ENCODE measurements at regions not wholly inside any gene's neighbourhood (a gene's known extent, or its start where the extent isn't known, plus 50 kb on each side); places are given as distances from the start of the nearest gene placed in this dataset.

GRCh38 chrX:1741816-1742394 lies 127.0 kb downstream of the ASMT start:
- no peaks in the 10 kb centered on the region for H3K27me3 ChIP-seq
- no peak for TF ChIP-seq POLR2A (IDR thresholded peaks at IDR 0.05)
- intact Hi-C loops (cut with DNase I): no loop called here
- H3K27ac ChIP-seq: no peak overlapping the region
- no peaks in the 10 kb centered on the region for H3K4me1 ChIP-seq
- WGBS, 2 donors: 65 to 66% methylated on average over 11 of the region's 11 CpGs
- no peak overlapping the region for H3K4me3 ChIP-seq (replicated peaks in 1 of 3)
- DNase-seq: no peak
- H3K9me3 ChIP-seq: no peaks in the 10 kb centered on the region
- H3K36me3 ChIP-seq: no peaks in the 10 kb centered on the region

- intact Hi-C loops (cut with DNase I): no loop called here
- H3K27me3 ChIP-seq: no peaks in the 10 kb centered on the region
- no peaks in the 10 kb centered on the region for H3K4me1 ChIP-seq
- no peaks in the 10 kb centered on the region for H3K9me3 ChIP-seq
- no peak for TF ChIP-seq CTCF (IDR thresholded peaks at IDR 0.05)
- TF ChIP-seq POLR2A (IDR thresholded peaks at IDR 0.05): no peak
- no peak overlapping the region for H3K4me3 ChIP-seq (replicated peaks in 1 of 3)
- H3K27ac ChIP-seq: no peak overlapping the region
- DNase-seq: no peak
- no peaks in the 10 kb centered on the region for H3K36me3 ChIP-seq
- WGBS, 2 donors: 59 to 69% methylated on average over 4 of the region's 4 CpGs
Measured at GRCh38 chrX:1743105-1743504, 128.2 kb downstream of the ASMT start.

GRCh38 chrX:1743663-1744062 lies 128.8 kb downstream of the ASMT start:
- H3K36me3 ChIP-seq: no peaks in the 10 kb centered on the region
- DNase-seq: no peak
- no peak overlapping the region for H3K4me3 ChIP-seq (replicated peaks in 1 of 3)
- no peaks in the 10 kb centered on the region for H3K27me3 ChIP-seq
- 53 to 58% methylated on average over 2 of the region's 2 CpGs for WGBS, 2 donors
- H3K4me1 ChIP-seq: no peaks in the 10 kb centered on the region
- intact Hi-C loops (cut with DNase I): no loop called here
- no peak overlapping the region for H3K27ac ChIP-seq
- no peaks in the 10 kb centered on the region for H3K9me3 ChIP-seq
- TF ChIP-seq POLR2A (IDR thresholded peaks at IDR 0.05): no peak
- TF ChIP-seq CTCF (IDR thresholded peaks at IDR 0.05): no peak

- H3K27ac ChIP-seq: no peak overlapping the region
- no peak for TF ChIP-seq POLR2A (IDR thresholded peaks at IDR 0.05)
- no peak for TF ChIP-seq CTCF (IDR thresholded peaks at IDR 0.05)
- no peak overlapping the region for H3K4me3 ChIP-seq (replicated peaks in 1 of 3)
- H3K9me3 ChIP-seq: no peaks in the 10 kb centered on the region
- WGBS, 2 donors: 69 to 78% methylated on average over 3 of the region's 3 CpGs
- DNase-seq: no peak
- H3K27me3 ChIP-seq: no peaks in the 10 kb centered on the region
- intact Hi-C loops (cut with DNase I): no loop called here
- H3K4me1 ChIP-seq: no peaks in the 10 kb centered on the region
- no peaks in the 10 kb centered on the region for H3K36me3 ChIP-seq
Measured at GRCh38 chrX:1748408-1748807, 133.5 kb downstream of the ASMT start.

- intact Hi-C loops (cut with DNase I): no loop called here
- Histone ChIP-seq H3K9me3 (no peaks in the 10 kb centered on the region), H3K4me1 (no peaks in the 10 kb centered on the region), H3K36me3 (no peaks in the 10 kb centered on the region), H3K4me3 (replicated peaks in 1 of 3) (no peak overlapping the region), H3K27me3 (no peaks in the 10 kb centered on the region), H3K27ac (no peak overlapping the region)
- DNase-seq: no peak
- 81 to 85% methylated on average over 7 of the region's 7 CpGs for WGBS, 2 donors
- TF ChIP-seq CTCF (IDR thresholded peaks at IDR 0.05): no peak
- no peak for TF ChIP-seq POLR2A (IDR thresholded peaks at IDR 0.05)
Measured at GRCh38 chrX:1749499-1749898, 134.6 kb downstream of the ASMT start.

GRCh38 chrX:1750267-1750666 lies 135.4 kb downstream of the ASMT start:
- WGBS, 2 donors: 41 to 57% methylated on average over 4 to 5 of the region's 5 CpGs
- H3K9me3 ChIP-seq: no peaks in the 10 kb centered on the region
- no peak overlapping the region for H3K27ac ChIP-seq
- intact Hi-C loops (cut with DNase I): no loop called here
- H3K36me3 ChIP-seq: no peaks in the 10 kb centered on the region
- no peak overlapping the region for H3K4me3 ChIP-seq (replicated peaks in 1 of 3)
- no peaks in the 10 kb centered on the region for H3K4me1 ChIP-seq
- TF ChIP-seq CTCF (IDR thresholded peaks at IDR 0.05): no peak
- TF ChIP-seq POLR2A (IDR thresholded peaks at IDR 0.05): no peak
- H3K27me3 ChIP-seq: no peaks in the 10 kb centered on the region
- no peak for DNase-seq
